Adrenal gland (tissue), 9 donors: ENCODE measurements at regions not wholly inside any gene's neighbourhood (a gene's known extent, or its start where the extent isn't known, plus 50 kb on each side); places are given as distances from the start of the nearest gene placed in this dataset.

Source experiments
- DNase-seq, 7 donors: peaks; one replicate each; pipeline ENCODE4 v3.0.0-alpha.2; 2019 to 2020
- H3K27ac ChIP-seq, 5 donors: fragments of 200-600 bp; sonication (generic) in 4 of 5; 1 replicate in 3 of 5; 2 replicates in 2 of 5; pipeline versions ENCODE4 v1.5.1 to v1.8.0; 2016 to 2020; ENCODE audit warnings: mild to moderate bottlenecking in 1 of 5
- H3K27me3 ChIP-seq: fragments of 200-600 bp; 2 replicates; pipeline ENCODE4 v1.8.0; 2021
- H3K36me3 ChIP-seq, 2 donors: fragments of 200-600 bp; replicated peaks in 1 of 2; 1 replicate in 1 of 2; 2 replicates in 1 of 2; pipeline versions ENCODE4 v1.5.1 to v1.8.0; 2018 to 2022
- H3K4me1 ChIP-seq, 2 donors: fragments of 200-600 bp; replicated peaks in 1 of 2; 1 replicate in 1 of 2; 2 replicates in 1 of 2; pipeline versions ENCODE4 v1.5.1 to v1.8.0; 2018 to 2021
- H3K4me3 ChIP-seq, 4 donors: fragments of 200-600 bp; sonication (generic) in 3 of 4; one replicate each; pipeline ENCODE4 v1.5.1; 2016 to 2018
- H3K9me3 ChIP-seq, 3 donors: fragments of 200-600 bp; sonication (generic) in 1 of 3; replicated peaks in 1 of 3; 1 replicate in 2 of 3; 2 replicates in 1 of 3; pipeline versions ENCODE4 v1.5.1 to v1.8.0; 2016 to 2021
- CTCF ChIP-seq, 6 experiments: fragments of 450-650 bp in 4 of 6; fragments of 200-600 bp in 2 of 6; sonication (generic) in 1 of 6; IDR thresholded peaks; 1 replicate in 5 of 6; 2 replicates in 1 of 6; pipeline versions ENCODE4 v1.5.1 to v1.8.0; 2016 to 2021; ENCODE audit warnings: antibody characterized with exemption in 6 of 6, mild to moderate bottlenecking in 2 of 6, moderate library complexity in 1 of 6
- POLR2A ChIP-seq, 2 donors: fragments of 450-650 bp; IDR thresholded peaks; one replicate each; pipeline ENCODE4 v1.6.1; 2017; ENCODE audit warnings: antibody characterized with exemption in 2 of 2, mild to moderate bottlenecking in 2 of 2, moderate library complexity in 1 of 2
- WGBS, 4 donors: extraction: QIAGEN DNeasy Blood & Tissue Kit in 2 of 4; methylation state at CpG; one replicate each; pipeline versions ENCODE4 v1.1.5 to v1.1.7; 2013 to 2017; 5-methylcytosine and 5-hydroxymethylcytosine counted together
- intact Hi-C, 2 donors: fragments of 100-400 bp; cut with DNase I; formaldehyde crosslinking; loops; one replicate each; pipeline versions ENCODE4 v1.14.1 to v1.15.0; 2022 to 2023
- donor health status: healthy with polysubstance abuse.
- donor health status: Bipolar disorder and iron deficiency.
- donor health status: DM: yes; HTN: yes; CAD: no.
- donor health status: DM: no; HTN: no; CAD: no.
- donor health status: DM: no; HTN: no; CAD: no.

DNA sequence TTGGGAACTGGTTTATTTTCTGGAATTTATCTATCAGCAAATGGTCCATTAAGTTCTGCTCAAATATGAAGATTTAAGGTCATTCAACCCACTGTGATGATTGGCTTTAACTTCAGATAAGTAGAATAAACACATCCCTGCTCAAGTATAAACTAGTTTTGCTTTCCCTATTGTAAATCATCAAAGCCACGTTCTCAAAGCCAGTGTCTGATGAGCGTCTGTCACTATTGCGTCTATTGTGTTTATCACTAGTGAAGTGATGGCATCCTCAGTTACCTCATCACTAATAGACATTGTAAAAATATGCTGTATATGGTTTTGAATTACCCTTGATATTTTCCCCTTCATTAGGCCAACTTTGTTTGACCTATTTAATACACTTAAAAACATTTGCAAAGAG, 351.3 kb downstream of the BCAT1 start:
- Histone ChIP-seq H3K4me1 (no peaks in the 10 kb centered on the region), H3K9me3 (no peaks in the 10 kb centered on the region), H3K4me3 (no peak overlapping the region), H3K27ac (no peak overlapping the region), H3K27me3 (no peaks in the 10 kb centered on the region), H3K36me3 (no peaks in the 10 kb centered on the region)
- TF ChIP-seq CTCF (IDR thresholded peaks at IDR 0.05), result no peak
- no peak for TF ChIP-seq POLR2A (IDR thresholded peaks at IDR 0.05)
- intact Hi-C loops, result no loop called here
- no peak for DNase-seq
- 70 to 90% (median 87%) methylated on average over 3 of the region's 3 CpGs for WGBS, 4 donors

DNA sequence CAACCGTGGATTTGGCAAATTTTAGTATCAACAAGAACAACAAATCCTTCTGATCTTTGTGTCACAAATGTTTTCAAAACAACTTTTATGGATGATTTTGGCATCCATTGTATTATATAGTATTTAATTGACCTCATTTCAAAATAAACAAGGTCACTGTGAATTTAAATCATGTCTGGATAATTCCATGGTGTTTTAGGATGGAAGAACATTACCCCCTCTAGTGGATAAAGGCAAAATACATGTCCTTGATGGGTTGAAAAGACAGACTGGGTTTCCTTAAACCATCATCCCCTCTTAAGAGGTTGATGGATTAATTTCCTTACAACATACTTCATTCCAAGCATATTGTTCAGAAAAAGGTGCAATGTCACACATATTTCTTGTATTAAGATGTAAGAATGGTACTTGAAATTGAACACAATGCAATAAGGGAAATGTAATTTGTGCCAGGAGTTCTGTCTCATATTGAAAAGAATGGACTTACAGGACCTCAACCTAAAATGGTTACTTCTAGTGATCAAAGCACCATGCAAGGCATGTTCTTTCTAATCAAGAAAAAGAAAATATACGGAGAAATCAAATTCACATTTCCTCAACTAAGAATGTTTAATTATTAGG, 352.0 kb downstream of the BCAT1 start:
- Histone ChIP-seq H3K4me3 (no peak overlapping the region), H3K9me3 (no peaks in the 10 kb centered on the region), H3K27me3 (no peaks in the 10 kb centered on the region), H3K4me1 (no peaks in the 10 kb centered on the region), H3K36me3 (no peaks in the 10 kb centered on the region), H3K27ac (no peak overlapping the region)
- DNase-seq, result no peak
- intact Hi-C loops, result no loop called here
- 39 to 56% (median 48%) methylated on average over 2 of the region's 2 CpGs for WGBS, 4 donors
- TF ChIP-seq POLR2A (IDR thresholded peaks at IDR 0.05), result no peak
- TF ChIP-seq CTCF (IDR thresholded peaks at IDR 0.05), result peak; percentile 48 to 66 (median 54)

DNA sequence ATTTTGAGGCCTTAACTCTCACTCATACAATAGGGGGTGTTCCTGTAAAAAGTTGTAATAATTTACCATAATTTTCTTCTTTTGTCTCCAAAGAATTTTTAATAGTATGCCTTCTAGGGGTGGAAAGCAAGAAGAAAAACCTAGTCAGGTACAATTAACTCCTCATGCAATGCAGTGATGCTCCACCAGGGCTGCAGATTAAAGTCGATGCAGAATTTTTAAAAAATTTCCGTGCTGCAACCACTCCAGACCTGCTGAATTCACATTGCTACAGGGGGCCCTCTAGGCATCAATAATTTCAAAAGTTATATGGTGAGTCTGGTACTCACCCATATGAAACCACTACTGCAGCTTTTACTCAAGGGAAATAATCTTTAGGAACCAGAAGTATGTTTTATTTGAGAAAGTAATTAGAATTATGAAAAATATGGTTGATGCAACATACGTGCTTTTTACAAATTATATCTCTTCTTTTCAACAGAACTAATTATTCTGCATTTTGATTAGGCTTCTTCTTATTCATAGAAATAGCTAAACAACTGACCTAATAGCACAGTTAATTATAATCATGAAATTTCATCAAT, 353.2 kb downstream of the BCAT1 start:
- no peaks in the 10 kb centered on the region for H3K4me1 ChIP-seq
- DNase-seq, result no peak
- WGBS, 4 donors, result 63 to 69% (median 65%) methylated on average over 3 of the region's 3 CpGs
- no peak overlapping the region for H3K4me3 ChIP-seq
- no peaks in the 10 kb centered on the region for H3K9me3 ChIP-seq
- TF ChIP-seq CTCF (IDR thresholded peaks at IDR 0.05) (peak in 2 of 6 experiments; percentile 15), POLR2A (IDR thresholded peaks at IDR 0.05) (no peak)
- H3K36me3 ChIP-seq, result no peaks in the 10 kb centered on the region
- H3K27me3 ChIP-seq, result no peaks in the 10 kb centered on the region
- H3K27ac ChIP-seq, result no peak overlapping the region
- intact Hi-C loops, result no loop called here

DNA sequence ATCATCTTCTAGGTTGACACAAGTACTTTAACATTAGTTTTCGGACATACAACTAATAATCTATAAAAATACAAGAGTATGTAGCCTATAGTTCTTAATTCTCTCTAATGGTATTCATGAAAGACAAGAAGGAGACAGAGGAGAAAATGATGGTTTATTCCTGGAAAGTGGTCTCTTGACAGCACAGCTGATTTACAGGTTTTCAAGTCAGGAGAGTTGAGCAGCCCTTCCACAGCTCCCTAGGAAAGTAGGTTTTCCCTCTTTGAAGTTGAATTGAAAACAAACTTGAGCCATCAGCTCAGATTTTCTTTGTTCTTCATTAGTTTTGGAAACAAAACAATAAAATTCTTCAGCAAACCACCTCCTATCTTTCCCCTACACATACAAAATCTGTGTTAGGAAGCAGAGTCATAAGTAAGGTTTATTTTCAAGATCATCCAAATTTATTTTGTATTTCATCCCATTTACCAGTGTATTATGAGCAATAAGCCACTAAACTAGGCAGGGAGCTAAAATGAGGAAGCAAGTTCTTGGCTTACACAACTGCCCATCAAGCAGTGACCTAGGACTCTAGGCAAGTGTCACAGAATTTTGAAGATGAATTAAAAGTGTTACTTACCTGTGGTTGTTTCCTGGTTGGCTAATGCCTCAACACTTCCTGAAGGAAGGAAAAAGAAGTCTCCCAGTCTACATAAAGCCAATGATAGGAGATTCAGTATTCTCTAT, 357.0 kb downstream of the BCAT1 start:
- TF ChIP-seq CTCF (IDR thresholded peaks at IDR 0.05), result no peak
- no peak for TF ChIP-seq POLR2A (IDR thresholded peaks at IDR 0.05)
- Histone ChIP-seq H3K36me3 (no peaks in the 10 kb centered on the region), H3K4me1 (no peaks in the 10 kb centered on the region), H3K27ac (no peak overlapping the region), H3K4me3 (no peak overlapping the region), H3K27me3 (no peaks in the 10 kb centered on the region), H3K9me3 (no peaks in the 10 kb centered on the region)
- no peak for DNase-seq
- 51 to 85% (median 64%) methylated on average over 1 of the region's 1 CpG for WGBS, 4 donors
- intact Hi-C loops, result no loop called here
